ENCODE measurements at regions not wholly inside any gene's neighbourhood (a gene's known extent, or its start where the extent isn't known, plus 50 kb on each side); places are given as distances from the start of the nearest gene placed in this dataset.

DNA sequence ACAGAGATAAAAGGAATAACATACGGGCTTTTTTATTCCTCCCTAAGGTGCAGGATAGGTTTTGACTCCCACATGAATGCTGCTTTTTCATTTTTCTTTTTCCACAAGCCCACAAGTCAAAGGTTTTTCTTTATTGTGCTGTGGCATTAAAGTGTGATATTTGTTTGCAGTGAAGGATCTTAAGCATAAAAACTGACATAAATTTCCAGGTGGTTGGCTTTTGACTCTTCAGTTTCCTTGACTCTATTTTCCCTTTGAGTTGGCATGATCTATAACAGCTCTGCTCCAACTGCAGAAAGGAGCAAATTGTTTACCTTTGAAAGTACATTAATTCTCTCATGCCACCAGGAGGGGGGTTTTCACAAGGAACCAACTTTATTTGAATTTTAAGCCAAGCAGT, 326.2 kb upstream of the FAM98A start:
- POLR2A ChIA-PET, result no interaction called here
- intact Hi-C loops (cut with micrococcal nuclease; ENCODE audit: unreplicated experiment), result no loop called here
- Histone ChIP-seq H3K4me3 (ENCODE audit: low read depth, low read length) (no peak overlapping the region), H3K4me1 (no peaks in the 10 kb centered on the region), H3K27me3 (replicated peaks; ENCODE audit: control insufficient read depth, insufficient read depth, low read length) (no peaks in the 10 kb centered on the region), H3K9me3 (no peaks in the 10 kb centered on the region), H3K36me3 (ENCODE audit: control insufficient read depth, insufficient read depth, low read length) (no peaks in the 10 kb centered on the region)
- no TSS peak for BruUV-seq (replicated peaks)
- DNase-seq, result no peak
- no peaks in the 10 kb centered on the region for H3K27me3 Mint-ChIP-seq (ENCODE audit: insufficient read depth, unreplicated experiment)
- TF ChIP-seq, protein P1, sequence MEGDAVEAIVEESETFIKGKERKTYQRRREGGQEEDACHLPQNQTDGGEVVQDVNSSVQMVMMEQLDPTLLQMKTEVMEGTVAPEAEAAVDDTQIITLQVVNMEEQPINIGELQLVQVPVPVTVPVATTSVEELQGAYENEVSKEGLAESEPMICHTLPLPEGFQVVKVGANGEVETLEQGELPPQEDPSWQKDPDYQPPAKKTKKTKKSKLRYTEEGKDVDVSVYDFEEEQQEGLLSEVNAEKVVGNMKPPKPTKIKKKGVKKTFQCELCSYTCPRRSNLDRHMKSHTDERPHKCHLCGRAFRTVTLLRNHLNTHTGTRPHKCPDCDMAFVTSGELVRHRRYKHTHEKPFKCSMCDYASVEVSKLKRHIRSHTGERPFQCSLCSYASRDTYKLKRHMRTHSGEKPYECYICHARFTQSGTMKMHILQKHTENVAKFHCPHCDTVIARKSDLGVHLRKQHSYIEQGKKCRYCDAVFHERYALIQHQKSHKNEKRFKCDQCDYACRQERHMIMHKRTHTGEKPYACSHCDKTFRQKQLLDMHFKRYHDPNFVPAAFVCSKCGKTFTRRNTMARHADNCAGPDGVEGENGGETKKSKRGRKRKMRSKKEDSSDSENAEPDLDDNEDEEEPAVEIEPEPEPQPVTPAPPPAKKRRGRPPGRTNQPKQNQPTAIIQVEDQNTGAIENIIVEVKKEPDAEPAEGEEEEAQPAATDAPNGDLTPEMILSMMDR (IDR thresholded peaks at IDR 0.05; ENCODE audit: insufficient read depth in 1 of 2, low read depth in 1 of 2, low read length in 1 of 2, severe bottlenecking in 1 of 2, unreplicated experiment in 1 of 2), result no peak
- no peak overlapping the region for H3K27ac Mint-ChIP-seq (ENCODE audit: unreplicated experiment)
- H3K9me3 Mint-ChIP-seq (ENCODE audit: unreplicated experiment), result no peaks in the 10 kb centered on the region
- no peaks in the 10 kb centered on the region for H3K4me1 Mint-ChIP-seq (ENCODE audit: low read depth, unreplicated experiment)
- no peaks in the 10 kb centered on the region for H3K36me3 Mint-ChIP-seq (ENCODE audit: insufficient read depth, unreplicated experiment)
- CTCF ChIA-PET, result no interaction called here
- no peak overlapping the region for H3K4me3 Mint-ChIP-seq (ENCODE audit: unreplicated experiment)

DNA sequence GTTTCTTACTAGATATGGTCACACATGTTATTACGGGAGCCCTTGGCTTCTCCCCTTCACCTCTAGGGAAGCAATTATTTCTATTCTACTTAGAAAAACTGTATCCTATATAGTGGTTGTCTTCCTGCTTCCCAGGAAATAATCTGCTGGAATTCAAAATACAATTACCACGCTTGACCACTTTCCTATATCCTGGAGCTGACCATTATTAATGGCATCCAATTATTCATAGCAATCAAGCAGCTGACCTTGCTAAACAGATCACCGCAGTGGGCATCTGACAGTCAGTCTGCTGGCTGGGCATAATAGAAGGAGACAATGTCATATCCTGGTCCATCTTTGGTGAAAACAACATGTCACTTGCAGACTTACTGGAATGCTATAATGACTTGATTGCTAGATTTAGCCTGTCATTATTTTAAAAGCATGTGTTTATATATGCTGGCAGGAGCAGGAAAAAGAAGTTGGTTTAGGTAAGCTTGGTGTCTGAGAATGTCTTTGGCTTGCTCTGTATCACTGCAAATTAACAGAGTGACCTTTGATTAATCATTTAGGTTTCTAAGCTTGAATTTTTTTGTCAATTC, 325.6 kb upstream of the FAM98A start:
- Histone ChIP-seq H3K36me3 (ENCODE audit: control insufficient read depth, insufficient read depth, low read length) (no peaks in the 10 kb centered on the region), H3K9me3 (no peaks in the 10 kb centered on the region), H3K27me3 (replicated peaks; ENCODE audit: control insufficient read depth, insufficient read depth, low read length) (no peaks in the 10 kb centered on the region), H3K4me1 (no peaks in the 10 kb centered on the region), H3K4me3 (ENCODE audit: low read depth, low read length) (no peak overlapping the region)
- Mint-ChIP-seq H3K27me3 (ENCODE audit: insufficient read depth, unreplicated experiment) (no peaks in the 10 kb centered on the region), H3K27ac (ENCODE audit: unreplicated experiment) (no peak overlapping the region), H3K9me3 (ENCODE audit: unreplicated experiment) (no peaks in the 10 kb centered on the region), H3K4me3 (ENCODE audit: unreplicated experiment) (no peak overlapping the region), H3K4me1 (ENCODE audit: low read depth, unreplicated experiment) (no peaks in the 10 kb centered on the region), H3K36me3 (ENCODE audit: insufficient read depth, unreplicated experiment) (no peaks in the 10 kb centered on the region)
- TF ChIP-seq, protein P1 (IDR thresholded peaks at IDR 0.05; ENCODE audit: insufficient read depth in 1 of 2, low read depth in 1 of 2, low read length in 1 of 2, severe bottlenecking in 1 of 2, unreplicated experiment in 1 of 2), result no peak
- ChIA-PET CTCF (no interaction called here), POLR2A (no interaction called here)
- BruUV-seq (replicated peaks), result no TSS peak
- DNase-seq, result no peak
- intact Hi-C loops (cut with micrococcal nuclease; ENCODE audit: unreplicated experiment), result no loop called here

- no TSS peak for BruUV-seq (replicated peaks)
- Histone ChIP-seq H3K27me3 (replicated peaks; ENCODE audit: control insufficient read depth, insufficient read depth, low read length) (no peaks in the 10 kb centered on the region), H3K4me3 (ENCODE audit: low read depth, low read length) (no peak overlapping the region), H3K9me3 (no peaks in the 10 kb centered on the region; the same call in 1 of the 2 replicates), H3K4me1 (no peaks in the 10 kb centered on the region), H3K36me3 (ENCODE audit: control insufficient read depth, insufficient read depth, low read length) (no peaks in the 10 kb centered on the region)
- TF ChIP-seq, protein P1 (IDR thresholded peaks at IDR 0.05; ENCODE audit: insufficient read depth in 1 of 2, low read depth in 1 of 2, low read length in 1 of 2, severe bottlenecking in 1 of 2, unreplicated experiment in 1 of 2), result no peak
- no peaks in the 10 kb centered on the region for H3K27me3 Mint-ChIP-seq (ENCODE audit: insufficient read depth, unreplicated experiment)
- H3K4me3 Mint-ChIP-seq (ENCODE audit: unreplicated experiment), result no peak overlapping the region
- POLR2A ChIA-PET, result no interaction called here
- no peaks in the 10 kb centered on the region for H3K4me1 Mint-ChIP-seq (ENCODE audit: low read depth, unreplicated experiment)
- peaks cover 13% of the 10 kb centered on the region for H3K9me3 Mint-ChIP-seq (ENCODE audit: unreplicated experiment)
- intact Hi-C loops (cut with micrococcal nuclease; ENCODE audit: unreplicated experiment), result no loop called here
- H3K36me3 Mint-ChIP-seq (ENCODE audit: insufficient read depth, unreplicated experiment), result no peaks in the 10 kb centered on the region
- no peak overlapping the region for H3K27ac Mint-ChIP-seq (ENCODE audit: unreplicated experiment)
- no peak for DNase-seq
- CTCF ChIA-PET, result no interaction called here
Observed at GRCh38 chr2:33917252-33917651, 318.2 kb upstream of the FAM98A start.

Data from Caco-2 (cell line).